Nucleus accumbens (tissue), 56 donors: ENCODE measurements at regions not wholly inside any gene's neighbourhood (a gene's known extent, or its start where the extent isn't known, plus 50 kb on each side); places are given as distances from the start of the nearest gene placed in this dataset.
A peak's percentile ranks its signal among the peaks of the same experiment; 100 is the strongest.
"Not testable (repeated sequence)": the region's sequence is repeated elsewhere in the genome, so short reads cannot be mapped to it uniquely, and the experiment has no call there.

ENCODE experiments used
- DNase-seq, 56 donors: peaks; one replicate each; lab custom pipeline; 2025; lab: John Stamatoyannopoulos, UW

GRCh38 chr5:56412601-56413379, 179.7 kb upstream of the ANKRD55 start:
- DNase-seq = peak in 26 of 56 donors; percentile 5 to 57 (median 20)

- DNase-seq = no peak
Observed at GRCh38 chr5:56410696-56411095, 177.6 kb upstream of the ANKRD55 start.

GRCh38 chr5:56409331-56410190, 176.4 kb upstream of the ANKRD55 start:
- peak in 30 of 56 donors; percentile 4 to 62 (median 23) for DNase-seq

GRCh38 chr5:56406838-56407237, 173.7 kb upstream of the ANKRD55 start:
- DNase-seq = no peak

GRCh38 chr5:56406221-56406620, 173.1 kb upstream of the ANKRD55 start:
- DNase-seq = no peak

- no peak for DNase-seq
Observed at GRCh38 chr5:56405116-56405908, 172.2 kb upstream of the ANKRD55 start.

GRCh38 chr5:56402266-56403220, 169.4 kb upstream of the ANKRD55 start:
- DNase-seq = peak in 23 of 56 donors; percentile 2 to 56 (median 14)

- DNase-seq = not testable (repeated sequence)
Observed at GRCh38 chr5:56397796-56398195, 164.7 kb upstream of the ANKRD55 start.

- DNase-seq = no peak
Observed at GRCh38 chr5:56396634-56397033, 163.5 kb upstream of the ANKRD55 start.

GRCh38 chr5:56389261-56389660, 156.1 kb upstream of the ANKRD55 start:
- no peak for DNase-seq

- no peak for DNase-seq
Observed at GRCh38 chr5:56388229-56388985, 155.3 kb upstream of the ANKRD55 start.

- DNase-seq = no peak
Observed at GRCh38 chr5:56386046-56386445, 152.9 kb upstream of the ANKRD55 start.

GRCh38 chr5:56384186-56384585, 151.1 kb upstream of the ANKRD55 start:
- no peak for DNase-seq

GRCh38 chr5:56383761-56384160, 150.6 kb upstream of the ANKRD55 start:
- DNase-seq = no peak

- no peak for DNase-seq
Observed at GRCh38 chr5:56382896-56383295, 149.8 kb upstream of the ANKRD55 start.

- no peak for DNase-seq
Observed at GRCh38 chr5:56377573-56377972, 144.4 kb upstream of the ANKRD55 start.

GRCh38 chr5:56376128-56376527, 143.0 kb upstream of the ANKRD55 start:
- no peak for DNase-seq

GRCh38 chr5:56375011-56375410, 141.9 kb upstream of the ANKRD55 start:
- no peak for DNase-seq

- DNase-seq = not testable (repeated sequence)
Observed at GRCh38 chr5:56372491-56372890, 139.4 kb upstream of the ANKRD55 start.
